ENCODE measurements at regions not wholly inside any gene's neighbourhood (a gene's known extent, or its start where the extent isn't known, plus 50 kb on each side); places are given as distances from the start of the nearest gene placed in this dataset.

GRCh38 chr6:105995391-105995865, 90.7 kb upstream of the PRDM1 start:
- whole genome bisulfite sequencing (ENCODE audit: low lambda C conversion rate) = 33% methylated on average over 6 of the region's 6 CpGs
- ChIA-PET POLR2A (no interaction called here), CTCF (ENCODE audit: low intra/inter-chr PET ratio, low total read pairs) (no interaction called here)
- Histone ChIP-seq H3K4me1 (ENCODE audit: insufficient read depth, low read length) (peaks cover 15% of the 10 kb centered on the region), H3K36me3 (replicated peaks in 1 of 2; ENCODE audit: control insufficient read depth in 1 of 2, insufficient read depth in 2 of 2, low read length in 2 of 2) (no peaks in the 10 kb centered on the region), H3K9me3 (ENCODE audit: low read length) (no peaks in the 10 kb centered on the region), H2AFZ (ENCODE audit: low read length) (no peak overlapping the region), H3K79me2 (ENCODE audit: insufficient read depth, low read length) (no peaks in the 10 kb centered on the region), H4K20me1 (ENCODE audit: insufficient read depth, low read length) (no peaks in the 10 kb centered on the region), H3K27ac (ENCODE audit: extremely low read length, insufficient read depth, low read length) (no peak overlapping the region), H3K27me3 (ENCODE audit: control insufficient read depth in 1 of 2, insufficient read depth in 2 of 2, low read length in 2 of 2) (peaks cover 0 to 4% of the 10 kb centered on the region in 2 experiments; a peak in 3 of 5 replicates), H3K4me3 (replicated peaks in 1 of 3; ENCODE audit: insufficient read depth in 1 of 3, low read depth in 2 of 3, low read length in 3 of 3) (no peak overlapping the region), H3K9ac (ENCODE audit: insufficient read depth, low read depth, low read length) (no peak overlapping the region), H3K4me2 (ENCODE audit: low read depth, low read length) (no peak overlapping the region)
- TF ChIP-seq MED8 (CRISPR knock-in tag; IDR thresholded peaks at IDR 0.05; ENCODE audit: insufficient replicate concordance) = no peak
- TF ChIP-seq GTF2F1 (IDR thresholded peaks at IDR 0.05; ENCODE audit: low read length) = no peak
- TF ChIP-seq ZNF234 (CRISPR knock-in tag; conservative IDR thresholded peaks at IDR 0.05) = no peak
- no peak for TF ChIP-seq ZNF660 (CRISPR knock-in tag; IDR thresholded peaks at IDR 0.05; ENCODE audit: borderline replicate concordance, low read depth)
- no peak for TF ChIP-seq ZFYVE20 (CRISPR knock-in tag; IDR thresholded peaks at IDR 0.05; ENCODE audit: borderline replicate concordance, low read depth)
- TF ChIP-seq ZMYM4 (CRISPR knock-in tag; IDR thresholded peaks at IDR 0.05) = no peak
- no peak for TF ChIP-seq U2AF1 (optimal IDR thresholded peaks at IDR 0.05; ENCODE audit: low read depth, low read length)
- TF ChIP-seq, protein P1, sequence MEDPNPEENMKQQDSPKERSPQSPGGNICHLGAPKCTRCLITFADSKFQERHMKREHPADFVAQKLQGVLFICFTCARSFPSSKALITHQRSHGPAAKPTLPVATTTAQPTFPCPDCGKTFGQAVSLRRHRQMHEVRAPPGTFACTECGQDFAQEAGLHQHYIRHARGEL (CRISPR knock-in tag; IDR thresholded peaks at IDR 0.05) = no peak
- no peak for TF ChIP-seq RXRB (CRISPR knock-in tag; IDR thresholded peaks at IDR 0.05; ENCODE audit: borderline replicate concordance)
- no peak for TF ChIP-seq ZNF253 (CRISPR knock-in tag; IDR thresholded peaks at IDR 0.05; ENCODE audit: borderline replicate concordance)
- no peak for TF ChIP-seq ZNF431 (CRISPR knock-in tag; IDR thresholded peaks at IDR 0.05; ENCODE audit: borderline replicate concordance, low read depth)
- ATAC-seq (no peak), FAIRE-seq (no peak), DNase-seq (ENCODE audit: low spot score) (no peak)
- BruUV-seq (replicated peaks) = no TSS peak
- intact Hi-C loops (cut with micrococcal nuclease; ENCODE audit: unreplicated experiment) = loop anchor here (10.0 kb wide), 1 partner anchor 309 kb away; no protein-coding TSS in a partner anchor
- in situ Hi-C loops (cut with HindIII; ENCODE audit: extremely low pct_ligation_motif_present, low pct_unique_long_range_greater_than_20kb) = no loop called here
